H7 (cell line): ENCODE measurements at regions not wholly inside any gene's neighbourhood (a gene's known extent, or its start where the extent isn't known, plus 50 kb on each side); places are given as distances from the start of the nearest gene placed in this dataset.

Experiments
- DNase-seq: peaks from one replicate; pipeline ENCODE4 v3.0.0; 2012
- H3K27me3 ChIP-seq: 2 replicates; pipeline ENCODE4 v1.6.0; 2011; ENCODE audit warnings: mild to moderate bottlenecking, low read length; ENCODE audit not compliant: control insufficient read depth, insufficient read depth
- H3K36me3 ChIP-seq: replicated peaks from 2 replicates; pipeline ENCODE4 v1.5.1; 2011; ENCODE audit warnings: low read length; ENCODE audit not compliant: control insufficient read depth, insufficient read depth
- H3K4me3 ChIP-seq: 2 replicates; pipeline ENCODE4 v1.5.1; 2011; ENCODE audit warnings: low read depth, mild to moderate bottlenecking, control low read depth, low read length, moderate library complexity; ENCODE audit not compliant: insufficient read depth

DNA sequence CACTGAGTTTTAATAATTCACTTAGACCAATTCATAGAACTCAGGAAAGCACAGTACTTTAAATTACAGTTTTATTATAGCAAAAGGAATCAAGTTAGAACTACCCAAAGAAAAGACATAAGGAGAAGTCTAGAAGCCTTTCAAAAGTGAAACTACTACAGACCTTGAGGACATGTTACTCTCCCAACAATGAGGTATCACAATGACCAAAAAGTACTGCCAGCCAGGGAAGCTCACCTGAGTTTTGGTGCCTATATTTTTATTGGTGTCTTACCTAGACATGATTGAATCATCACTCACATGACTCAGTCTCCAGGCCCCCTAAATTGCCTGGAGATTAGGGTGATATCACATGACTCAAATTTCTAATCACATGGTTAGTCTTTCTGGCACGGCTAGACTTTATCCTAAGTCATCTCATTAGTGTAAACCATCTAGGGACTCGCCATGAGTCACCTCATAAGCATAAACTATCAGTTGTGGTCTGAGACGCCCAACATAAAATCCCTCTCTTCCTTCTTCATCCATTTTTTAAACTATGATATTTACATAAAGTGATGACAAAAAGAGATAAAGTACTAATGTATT lies 372.3 kb downstream of the TMA16 start:
- H3K36me3 ChIP-seq: no peaks in the 10 kb centered on the region
- H3K27me3 ChIP-seq: no peaks in the 10 kb centered on the region
- H3K4me3 ChIP-seq: no peak overlapping the region
- no peak for DNase-seq

DNA sequence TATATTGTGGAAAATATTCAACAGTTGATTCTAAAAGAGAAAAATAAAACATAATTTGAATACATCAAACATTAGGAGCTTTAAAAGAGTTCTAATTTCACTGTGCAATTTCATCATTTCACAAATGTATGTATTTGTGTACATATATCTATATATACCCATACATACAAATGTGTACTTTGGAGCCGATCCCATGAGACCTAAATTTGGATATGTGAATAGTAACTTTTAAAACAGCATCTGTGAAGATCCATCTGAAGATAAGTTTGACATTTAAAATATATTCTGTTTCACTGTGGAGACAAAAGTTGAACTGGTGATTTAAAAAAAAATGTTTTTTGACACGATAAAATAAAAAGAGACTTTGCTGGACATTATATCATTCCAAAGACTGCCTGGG lies 374.0 kb downstream of the TMA16 start:
- DNase-seq: no peak
- no peak overlapping the region for H3K4me3 ChIP-seq

DNA sequence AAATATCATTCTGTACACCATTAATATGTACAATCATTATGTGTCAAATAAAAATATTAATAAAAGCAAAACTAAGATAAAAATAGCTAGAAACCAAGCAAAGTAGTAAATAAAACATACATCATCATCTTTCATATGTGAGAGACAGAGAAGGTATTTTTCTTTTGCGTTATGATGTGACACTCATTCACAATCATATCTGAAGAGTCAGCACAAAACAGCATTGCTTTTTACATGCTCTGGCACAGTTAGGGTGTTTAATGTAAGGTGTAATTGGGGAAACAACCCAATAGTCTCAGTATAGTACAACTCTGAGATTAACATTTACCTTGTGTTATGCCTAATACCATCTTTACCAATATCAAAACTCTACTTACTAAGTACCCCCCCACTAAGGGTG lies 376.6 kb downstream of the TMA16 start:
- DNase-seq: no peak
- H3K36me3 ChIP-seq: no peaks in the 10 kb centered on the region
- no peaks in the 10 kb centered on the region for H3K27me3 ChIP-seq
- H3K4me3 ChIP-seq: no peak overlapping the region

More for the DNA sequence above, 374.0 kb downstream of the TMA16 start:
- H3K27me3 ChIP-seq: no peaks in the 10 kb centered on the region
- no peaks in the 10 kb centered on the region for H3K36me3 ChIP-seq

DNA sequence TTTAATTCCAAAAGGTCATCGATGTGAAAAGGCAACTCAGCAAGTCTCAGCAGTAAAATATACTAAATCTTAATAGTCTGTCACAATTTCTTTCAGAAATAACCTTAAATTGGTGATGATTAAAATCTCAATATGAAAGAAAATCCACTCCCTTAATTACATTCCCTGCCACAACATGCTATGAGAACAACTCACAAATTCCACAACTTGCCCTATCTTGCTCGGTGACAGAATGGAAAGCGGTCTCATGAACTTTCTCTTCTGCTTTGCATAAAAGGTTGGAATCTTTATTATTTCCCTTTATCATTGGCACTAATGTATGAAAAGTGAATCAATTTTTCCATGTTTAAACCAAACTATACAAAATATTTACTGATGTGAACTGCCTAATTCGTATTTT lies 380.8 kb downstream of the TMA16 start:
- no peak for DNase-seq
- no peaks in the 10 kb centered on the region for H3K27me3 ChIP-seq
- H3K4me3 ChIP-seq: no peak overlapping the region
- H3K36me3 ChIP-seq: no peaks in the 10 kb centered on the region

DNA sequence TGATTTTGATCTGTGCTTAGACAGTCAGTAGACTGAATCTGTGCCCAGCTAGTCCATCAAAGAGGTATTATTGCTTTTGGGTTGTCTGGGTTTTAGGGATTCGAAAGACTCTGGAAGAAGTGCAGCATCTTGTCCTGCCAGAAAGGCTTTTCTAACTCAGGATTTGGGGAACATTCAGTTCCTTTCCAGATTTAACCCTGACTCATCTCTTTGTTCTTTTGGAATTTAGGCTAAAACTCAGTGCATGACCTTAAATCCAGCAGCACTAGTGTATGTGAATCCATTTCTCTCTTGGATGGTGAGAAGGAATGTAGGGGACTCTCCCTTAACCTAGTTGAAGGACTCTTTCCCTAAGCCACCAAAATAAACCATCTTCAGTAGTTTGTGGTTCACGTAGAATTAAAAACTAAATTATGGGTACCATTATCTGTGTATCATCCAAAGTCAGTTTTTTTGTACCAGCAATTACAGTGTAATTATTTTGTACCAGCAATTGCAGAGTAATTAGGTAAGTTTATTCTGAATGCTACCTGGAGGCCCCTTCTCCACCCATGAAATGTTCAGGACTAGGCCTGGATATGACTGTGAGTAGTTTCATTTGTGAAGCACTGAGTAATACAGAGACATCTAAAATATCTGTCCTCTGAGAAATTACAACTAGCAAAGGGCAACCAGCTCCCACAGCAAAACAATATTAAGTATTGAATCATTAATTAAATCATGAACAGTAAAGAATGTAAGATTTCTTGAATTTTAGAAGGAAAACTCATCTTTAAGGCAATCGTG lies 384.0 kb downstream of the TMA16 start:
- Histone ChIP-seq H3K27me3 (no peaks in the 10 kb centered on the region), H3K36me3 (no peaks in the 10 kb centered on the region), H3K4me3 (no peak overlapping the region)
- no peak for DNase-seq

DNA sequence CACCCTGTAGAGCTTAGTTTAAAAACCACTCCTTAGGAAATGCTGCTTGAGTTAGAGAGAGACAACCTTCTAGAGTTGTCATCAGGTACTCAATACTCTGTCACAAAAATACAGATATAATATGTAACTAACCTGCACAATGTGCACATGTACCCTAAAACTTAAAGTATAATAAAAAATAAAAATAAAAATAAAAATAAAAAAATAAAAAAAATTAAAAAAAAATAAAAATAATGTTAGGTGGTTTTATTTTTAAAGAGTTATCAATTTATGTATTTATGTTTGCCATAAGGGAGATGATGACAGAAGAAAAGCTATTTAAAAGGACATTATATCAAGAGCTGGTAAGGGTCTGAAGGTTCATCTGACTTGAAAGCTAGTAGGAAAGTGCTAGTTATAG lies 397.9 kb downstream of the TMA16 start:
- H3K27me3 ChIP-seq: no peaks in the 10 kb centered on the region
- H3K4me3 ChIP-seq: no peak overlapping the region
- no peaks in the 10 kb centered on the region for H3K36me3 ChIP-seq
- DNase-seq: no peak

DNA sequence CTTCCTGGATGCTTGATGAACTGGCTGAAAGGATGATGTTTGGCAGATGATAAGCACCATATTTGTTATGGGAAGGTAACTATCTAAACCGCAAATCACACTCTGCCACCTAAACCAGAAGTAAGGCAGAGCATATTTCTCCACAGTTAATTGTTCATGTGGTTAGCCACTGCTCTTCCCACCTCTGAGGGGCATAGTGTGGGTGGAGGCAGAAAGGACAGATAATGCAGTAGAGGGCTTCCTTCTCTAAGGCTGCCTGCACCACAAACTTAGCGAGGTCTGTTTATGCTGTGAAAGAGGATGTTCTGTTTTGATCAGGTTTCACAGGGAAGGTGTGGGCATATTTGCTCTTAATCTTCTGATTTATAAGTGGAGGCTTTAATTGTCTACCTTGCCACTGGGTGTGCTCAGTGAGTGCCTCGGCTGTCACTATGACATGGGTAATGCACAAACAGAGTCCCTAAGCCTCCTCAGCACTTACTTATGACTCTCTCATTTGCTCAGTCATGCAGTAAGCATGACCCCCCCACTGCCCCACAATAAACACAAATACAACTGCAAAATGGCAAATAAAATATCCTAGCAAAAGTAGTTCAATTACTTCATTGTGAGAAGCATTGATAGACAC lies 401.0 kb downstream of the TMA16 start:
- H3K4me3 ChIP-seq: no peak overlapping the region
- DNase-seq: no peak
- no peaks in the 10 kb centered on the region for H3K36me3 ChIP-seq
- H3K27me3 ChIP-seq: no peaks in the 10 kb centered on the region

DNA sequence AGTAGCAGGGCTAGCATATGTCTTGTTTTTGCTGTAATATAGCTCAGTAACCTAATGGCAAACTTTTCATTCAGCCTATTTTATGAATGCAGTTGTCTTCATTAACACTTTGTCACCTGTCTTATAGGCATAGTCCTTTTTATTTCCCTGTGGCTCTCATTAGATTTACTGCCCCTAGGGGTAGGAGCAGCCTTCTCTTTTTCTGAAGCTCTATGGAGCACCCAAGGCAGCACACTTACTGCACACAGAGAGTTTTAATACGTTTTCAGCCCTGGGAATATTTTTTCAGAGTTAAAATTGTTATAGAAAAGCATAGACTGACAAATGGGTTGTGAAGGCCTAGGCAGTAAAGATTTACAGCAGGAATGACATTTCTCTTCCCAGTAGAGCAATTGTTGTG lies 406.8 kb downstream of the TMA16 start:
- H3K36me3 ChIP-seq: no peaks in the 10 kb centered on the region
- H3K27me3 ChIP-seq: no peaks in the 10 kb centered on the region
- peak; percentile 15 for DNase-seq
- no peak overlapping the region for H3K4me3 ChIP-seq

DNA sequence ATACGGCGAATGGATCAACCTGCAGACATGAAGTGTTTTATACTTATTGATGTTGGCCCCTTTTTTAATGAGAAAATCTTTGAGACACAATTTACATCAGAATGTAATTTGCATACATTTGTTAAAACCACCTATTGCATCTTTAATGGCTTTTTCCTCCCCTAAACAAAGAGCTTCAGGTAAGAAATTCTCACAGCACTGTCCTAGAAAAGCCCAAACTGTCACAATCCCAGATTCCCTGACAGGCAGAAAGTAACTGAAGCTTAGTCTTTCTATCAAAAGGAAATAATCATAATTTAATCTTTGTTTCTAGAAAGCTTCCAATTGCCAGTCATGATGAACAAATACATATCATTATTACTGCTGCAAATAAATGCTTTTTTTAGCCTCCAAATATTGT lies 407.9 kb downstream of the TMA16 start:
- no peaks in the 10 kb centered on the region for H3K27me3 ChIP-seq
- no peak for DNase-seq
- no peaks in the 10 kb centered on the region for H3K36me3 ChIP-seq
- H3K4me3 ChIP-seq: no peak overlapping the region

DNA sequence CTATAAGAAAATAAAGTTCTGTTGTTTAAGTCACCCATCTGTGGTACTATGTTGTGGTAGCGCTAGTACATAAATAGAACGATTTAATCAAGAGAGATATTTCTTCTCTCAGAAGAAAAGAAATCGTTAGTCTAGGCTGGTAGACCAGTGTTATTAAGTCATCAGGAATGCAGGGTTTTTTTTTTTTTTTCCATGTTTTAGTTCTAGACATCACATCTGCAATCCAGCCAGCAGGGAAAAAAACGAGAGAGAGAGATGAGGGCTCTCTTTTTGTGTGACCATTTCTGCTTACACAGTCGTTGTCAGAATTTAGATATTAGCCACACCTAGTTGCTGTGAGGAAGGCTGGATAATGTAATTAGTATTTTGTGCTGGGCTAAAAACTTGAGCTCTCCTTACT lies 417.4 kb downstream of the TMA16 start:
- Histone ChIP-seq H3K4me3 (no peak overlapping the region), H3K36me3 (no peaks in the 10 kb centered on the region), H3K27me3 (no peaks in the 10 kb centered on the region)
- DNase-seq: no peak

DNA sequence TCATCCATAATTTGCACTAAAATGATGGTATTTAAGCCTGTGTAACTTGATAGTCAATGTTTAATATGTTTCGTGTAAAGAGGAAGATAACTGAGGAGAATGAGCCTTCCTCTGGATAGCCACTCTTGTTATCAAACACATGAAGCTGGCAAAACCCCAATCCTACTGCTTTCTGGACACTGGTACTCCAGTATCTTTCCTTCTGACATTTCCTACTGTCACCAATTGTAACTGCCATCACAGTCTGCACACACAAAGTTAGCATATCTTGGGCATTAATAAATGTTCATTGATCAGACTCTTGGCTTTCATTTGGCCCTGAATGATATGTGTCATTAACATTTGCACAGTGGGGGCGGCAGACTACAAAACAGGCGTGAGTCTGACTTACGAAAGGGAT lies 419.1 kb downstream of the TMA16 start:
- H3K4me3 ChIP-seq: no peak overlapping the region
- H3K27me3 ChIP-seq: no peaks in the 10 kb centered on the region
- no peaks in the 10 kb centered on the region for H3K36me3 ChIP-seq
- no peak for DNase-seq

DNA sequence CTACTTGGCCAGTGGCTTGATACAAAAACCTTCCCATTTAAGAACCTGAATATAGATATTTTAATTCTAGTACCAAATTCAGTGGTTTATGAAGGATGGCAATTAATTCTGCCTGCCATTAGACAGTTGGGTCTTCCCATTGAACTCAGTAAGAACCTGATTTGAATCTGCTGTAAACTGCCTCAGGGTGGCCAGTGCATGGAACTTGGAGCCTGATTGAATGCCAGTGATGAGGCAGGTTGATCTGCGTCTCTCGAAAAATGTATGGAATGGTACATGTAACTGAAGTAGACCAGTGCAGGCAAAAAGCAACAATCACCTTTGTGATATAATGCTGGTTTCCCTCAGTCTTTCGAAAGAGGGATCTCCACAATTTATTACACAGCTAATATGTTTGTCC lies 421.4 kb downstream of the TMA16 start:
- Histone ChIP-seq H3K4me3 (no peak overlapping the region), H3K36me3 (no peaks in the 10 kb centered on the region), H3K27me3 (no peaks in the 10 kb centered on the region)
- no peak for DNase-seq

DNA sequence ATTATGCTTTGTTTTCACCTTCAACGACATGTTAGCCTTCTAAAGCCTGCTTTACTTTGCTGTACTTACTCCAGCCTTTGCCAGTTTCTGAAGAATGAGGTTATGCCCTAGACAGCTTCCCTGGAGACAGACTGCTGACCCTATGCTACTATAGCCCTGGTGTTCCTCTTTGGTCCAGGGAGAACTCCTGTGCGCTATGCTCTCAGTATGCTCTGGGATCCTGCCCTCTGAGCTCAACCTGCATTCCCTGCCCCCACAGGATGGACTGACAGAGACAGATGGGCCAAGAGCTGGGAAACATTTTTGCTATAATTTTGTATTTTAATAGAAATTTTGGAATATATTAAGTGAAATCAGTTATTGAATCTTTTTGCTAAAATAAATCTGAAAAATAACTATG lies 425.9 kb downstream of the TMA16 start:
- no peaks in the 10 kb centered on the region for H3K36me3 ChIP-seq
- no peaks in the 10 kb centered on the region for H3K27me3 ChIP-seq
- no peak for DNase-seq
- no peak overlapping the region for H3K4me3 ChIP-seq

DNA sequence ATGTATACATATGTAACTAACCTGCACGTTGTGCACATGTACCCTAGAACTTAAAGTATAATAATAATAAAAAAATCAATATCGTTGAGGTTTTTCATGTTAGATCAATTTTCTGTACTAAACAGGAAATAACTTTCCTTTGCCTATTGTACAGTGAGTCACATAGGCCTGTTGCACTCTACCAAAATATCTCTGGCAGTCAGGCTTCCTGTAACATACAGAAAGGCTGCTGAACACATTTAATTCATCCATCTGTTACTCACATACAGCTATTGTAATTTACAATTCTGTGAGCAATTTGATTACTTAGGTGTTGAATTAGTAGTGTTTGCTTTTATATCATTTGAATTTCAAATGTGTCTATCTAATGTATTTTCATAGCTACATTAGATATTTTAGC lies 427.8 kb downstream of the TMA16 start:
- no peaks in the 10 kb centered on the region for H3K27me3 ChIP-seq
- no peak overlapping the region for H3K4me3 ChIP-seq
- DNase-seq: no peak
- H3K36me3 ChIP-seq: no peaks in the 10 kb centered on the region

DNA sequence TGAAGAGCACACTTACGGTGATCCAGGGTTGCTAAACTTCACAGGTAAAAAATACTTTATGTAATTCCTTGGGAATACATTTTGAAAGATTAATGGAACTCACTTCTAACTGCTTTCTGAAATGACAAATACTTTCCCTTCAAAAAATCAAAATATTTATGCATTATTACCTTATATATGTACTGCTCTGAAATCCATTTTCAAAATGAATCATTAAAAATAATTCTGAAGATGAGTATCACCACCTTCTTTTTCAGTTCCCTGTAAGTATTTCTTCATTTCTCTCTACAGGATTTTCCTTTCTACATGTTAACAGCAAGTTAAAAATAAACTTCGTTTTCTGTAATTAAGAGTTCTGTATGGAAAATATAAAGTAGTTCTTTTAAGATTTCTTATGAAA lies 428.6 kb downstream of the TMA16 start:
- no peak for DNase-seq
- H3K4me3 ChIP-seq: no peak overlapping the region

More for the DNA sequence above, 428.6 kb downstream of the TMA16 start:
- H3K27me3 ChIP-seq: no peaks in the 10 kb centered on the region
- no peaks in the 10 kb centered on the region for H3K36me3 ChIP-seq
